Jurkat, Clone E6-1 (cell line): ENCODE measurements at regions not wholly inside any gene's neighbourhood (a gene's known extent, or its start where the extent isn't known, plus 50 kb on each side); places are given as distances from the start of the nearest gene placed in this dataset.
"Not testable (repeated sequence)": the region's sequence is repeated elsewhere in the genome, so short reads cannot be mapped to it uniquely, and the experiment has no call there.

Source experiments
- DNase-seq: peaks from one replicate; pipeline ENCODE4 v3.0.0-alpha.2; 2011; ENCODE audit warnings: low read depth, low spot score
- H3K4me3 ChIP-seq: 2 replicates; pipeline ENCODE4 v1.5.1; 2011; ENCODE audit warnings: mild to moderate bottlenecking, low read length, control low read depth, moderate library complexity

DNA sequence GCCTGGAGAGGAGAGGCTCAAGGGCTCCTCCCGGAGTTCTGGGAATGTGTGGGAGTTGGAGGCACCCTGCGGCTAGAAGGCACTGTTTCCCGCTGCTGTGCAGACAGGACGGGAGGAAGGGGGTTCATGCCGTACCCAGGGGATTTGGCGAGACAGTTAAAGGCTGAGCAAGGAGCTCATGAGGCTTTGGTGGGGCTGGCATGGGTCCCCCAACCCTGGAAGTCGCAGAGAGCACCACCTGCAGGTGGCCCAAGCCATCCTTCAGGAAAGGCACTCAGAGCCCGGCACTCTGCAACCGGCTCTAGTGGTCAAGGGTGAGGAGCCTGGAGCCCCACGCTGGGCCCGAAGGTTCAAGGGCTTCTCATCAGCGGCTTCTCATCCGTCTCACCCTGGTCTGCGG is 138.2 kb downstream of the NPIPB11 start:
- DNase-seq: not testable (repeated sequence)

DNA sequence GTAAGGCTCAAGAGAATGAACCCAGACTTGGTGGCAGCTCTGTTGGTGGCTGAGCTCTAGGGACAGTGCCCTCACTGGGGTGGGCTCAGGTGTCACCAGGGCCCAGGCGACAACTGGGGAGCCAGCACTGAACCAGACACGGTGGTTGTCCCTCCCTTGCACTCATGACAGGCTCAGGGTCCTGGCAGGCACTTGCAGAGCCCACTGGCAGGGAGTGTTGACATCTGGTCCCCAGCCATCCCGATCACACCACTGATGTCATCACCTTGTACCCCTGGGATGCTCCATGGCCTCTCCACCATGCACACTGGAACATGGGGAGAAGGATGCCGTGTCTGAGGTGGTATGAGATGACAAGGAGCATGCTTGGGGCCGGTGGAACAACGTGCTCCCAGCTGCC is 138.6 kb downstream of the NPIPB11 start:
- not testable (repeated sequence) for H3K4me3 ChIP-seq, DNase-seq

More for the DNA sequence above, 138.2 kb downstream of the NPIPB11 start:
- H3K4me3 ChIP-seq: not testable (repeated sequence)

DNA sequence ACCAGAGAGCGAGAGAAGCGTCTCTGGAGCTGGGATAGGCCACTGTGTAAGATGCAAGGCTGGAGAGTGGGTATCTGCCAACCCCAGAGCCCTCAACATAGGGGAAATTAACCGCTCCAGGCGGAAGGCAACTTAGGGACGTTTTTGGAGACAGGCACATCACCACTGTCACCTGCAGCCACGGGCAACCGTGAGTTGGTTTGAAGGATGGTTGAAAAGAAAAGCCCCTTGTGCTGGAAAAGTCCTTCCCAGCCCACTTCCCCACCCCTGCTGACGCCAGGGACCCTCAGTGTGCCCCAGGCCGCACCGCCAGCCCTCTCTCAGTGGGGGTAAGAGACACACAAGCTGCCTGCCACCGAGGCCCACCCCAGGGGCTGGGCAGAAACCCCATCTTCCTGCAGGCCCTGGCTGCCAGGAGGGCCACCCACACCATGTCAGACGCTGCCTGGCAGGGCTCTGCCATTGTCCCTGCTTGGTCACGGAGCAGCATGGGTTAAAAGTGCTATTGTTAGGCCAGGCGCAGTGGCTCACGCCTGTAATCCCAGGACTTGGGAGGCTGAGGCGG is 139.4 kb downstream of the NPIPB11 start:
- DNase-seq, H3K4me3 ChIP-seq: not testable (repeated sequence)

DNA sequence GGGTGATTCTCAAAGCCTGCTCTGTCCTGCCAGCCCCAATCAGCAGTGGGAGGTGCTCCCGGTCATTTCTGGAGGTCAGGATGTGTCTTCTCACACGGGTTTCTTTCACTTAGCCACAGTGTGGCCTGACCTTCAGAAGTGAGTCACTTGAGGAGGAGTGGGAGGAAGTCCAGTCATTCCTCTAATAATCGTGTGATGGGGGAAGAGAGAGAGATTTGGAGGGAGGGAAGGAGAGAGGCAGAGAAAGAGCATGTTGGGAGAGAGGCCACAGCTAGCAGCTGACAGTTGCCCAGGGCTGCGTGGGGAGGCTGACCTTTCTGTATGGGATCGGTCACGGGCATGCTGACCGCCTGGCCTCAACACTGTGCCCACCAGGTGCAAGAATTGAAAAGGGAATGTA is 139.9 kb downstream of the NPIPB11 start:
- not testable (repeated sequence) for DNase-seq, H3K4me3 ChIP-seq

DNA sequence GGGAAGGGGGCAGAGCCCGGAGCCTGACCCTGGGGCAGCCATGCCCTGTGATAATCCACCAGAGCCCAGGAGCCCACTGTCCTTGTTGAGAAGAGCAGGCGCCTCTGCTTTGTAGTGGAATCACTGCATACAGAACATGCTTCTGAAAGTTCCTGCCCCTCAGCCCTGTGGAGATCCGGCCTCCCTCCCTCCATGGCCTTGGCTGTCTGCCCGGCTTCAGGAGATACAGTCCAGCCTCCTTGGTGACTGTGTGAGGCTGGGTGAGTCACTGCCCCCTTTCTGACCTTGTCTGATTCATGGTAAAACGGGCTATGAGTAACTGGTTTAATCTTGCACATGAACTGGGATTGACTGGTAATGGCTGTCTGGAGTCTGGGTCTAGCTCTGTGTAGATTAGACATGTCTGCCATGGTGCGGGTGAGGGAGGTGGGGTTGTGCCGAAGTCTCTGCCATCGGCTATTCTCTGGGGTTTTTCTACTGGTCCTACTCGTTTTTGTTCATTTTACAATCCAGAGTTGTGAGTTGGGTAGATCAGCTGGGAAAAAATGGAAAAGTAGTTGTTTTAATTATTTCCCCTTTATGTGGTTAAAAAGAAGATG is 141.2 kb downstream of the NPIPB11 start:
- DNase-seq: not testable (repeated sequence)

DNA sequence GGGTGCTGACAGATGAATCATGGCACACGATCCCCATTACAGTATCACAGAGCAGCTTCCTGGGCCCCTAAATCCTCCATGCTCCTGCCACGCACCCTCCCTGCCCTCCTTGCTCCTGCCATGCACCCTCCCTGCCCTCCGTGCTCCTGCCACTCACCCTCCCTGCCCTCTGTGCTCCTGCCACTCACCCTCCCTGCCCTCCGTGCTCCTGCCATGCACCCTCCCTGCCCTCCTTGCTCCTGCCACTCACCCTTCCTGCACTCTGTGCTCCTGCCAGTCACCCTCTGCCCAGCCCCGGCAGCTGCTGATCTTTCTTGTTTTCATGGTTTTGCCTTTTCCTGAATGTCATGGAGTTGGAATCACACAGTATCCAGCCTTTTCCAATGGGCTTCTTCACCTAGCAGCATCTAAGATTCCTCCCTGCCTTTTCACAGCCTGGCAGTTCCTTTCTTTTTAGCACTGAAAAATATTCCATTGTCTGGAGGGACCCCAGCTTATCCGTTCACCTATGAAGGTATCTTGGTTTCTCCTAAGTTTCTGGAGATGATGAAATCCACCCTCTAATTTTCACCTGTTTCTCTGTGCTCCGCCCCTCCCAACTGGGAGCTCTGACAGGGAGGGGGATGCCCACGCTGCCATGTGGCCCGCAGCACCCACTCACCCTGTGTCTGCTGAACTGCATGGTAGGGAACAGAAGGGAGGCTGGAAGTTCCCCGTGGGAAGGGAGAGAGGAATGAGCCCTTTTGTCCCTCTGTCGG is 142.3 kb downstream of the NPIPB11 start:
- DNase-seq, H3K4me3 ChIP-seq: not testable (repeated sequence)

More for the DNA sequence above, 141.2 kb downstream of the NPIPB11 start:
- not testable (repeated sequence) for H3K4me3 ChIP-seq

DNA sequence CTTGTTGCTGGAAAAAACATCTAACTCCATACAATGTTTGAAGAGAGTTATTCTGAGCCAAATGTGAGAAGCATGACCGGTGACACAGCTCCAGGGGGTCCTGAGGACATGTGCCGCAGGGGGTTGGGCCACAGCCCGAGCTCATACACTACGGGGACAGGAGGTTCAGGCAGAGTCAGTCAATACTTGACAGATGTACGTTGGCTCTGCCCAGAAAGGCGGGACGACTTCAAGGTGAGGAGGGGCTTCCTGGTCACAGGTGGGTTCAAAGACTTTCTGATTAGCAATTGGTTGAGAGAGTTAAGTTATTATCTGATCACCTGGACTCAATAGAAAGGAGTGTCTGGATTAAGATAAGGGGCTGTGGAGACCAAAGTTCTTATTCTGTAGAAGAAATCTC is 143.8 kb downstream of the NPIPB11 start:
- not testable (repeated sequence) for H3K4me3 ChIP-seq, DNase-seq

DNA sequence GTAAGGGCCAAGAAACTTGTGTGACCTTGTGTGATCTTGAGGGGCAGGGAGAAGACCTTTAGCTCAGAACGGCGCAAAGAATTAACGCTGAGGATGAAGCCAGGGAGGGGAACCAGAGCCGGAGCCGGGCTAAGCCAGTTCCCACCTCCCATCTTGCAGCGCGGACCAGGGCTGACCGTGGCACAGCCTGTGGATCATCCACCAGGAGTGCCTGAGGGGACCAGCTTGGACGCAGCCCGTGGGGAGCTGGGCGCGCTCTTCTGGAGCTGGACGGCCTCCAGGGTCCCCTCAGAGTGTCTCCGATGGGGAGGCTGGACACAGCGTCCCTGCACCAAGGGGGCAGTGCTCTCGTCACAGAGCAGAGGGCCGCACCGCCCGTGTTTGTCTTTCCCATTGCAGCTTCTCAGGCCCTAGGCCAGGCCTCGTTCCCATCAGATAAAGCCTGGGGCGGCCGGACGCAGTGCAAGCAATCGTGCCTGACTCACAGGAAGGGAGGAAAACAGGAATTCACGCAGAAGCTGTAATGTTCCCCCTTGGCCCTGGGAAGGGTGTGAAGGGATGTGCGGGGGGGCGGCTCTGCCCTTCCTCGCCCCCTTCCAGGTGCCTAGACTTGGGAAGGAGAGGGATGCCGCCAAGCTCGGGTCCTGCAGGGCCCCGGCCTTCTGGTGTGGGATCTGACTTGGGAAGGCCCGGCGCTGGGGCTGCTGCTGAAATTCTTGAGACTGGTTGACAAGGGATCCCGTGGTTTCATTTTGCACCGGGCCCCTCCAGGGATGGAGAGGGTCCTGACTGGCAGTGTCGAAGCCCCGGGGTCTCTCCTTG is 144.9 kb downstream of the NPIPB11 start:
- H3K4me3 ChIP-seq, DNase-seq: not testable (repeated sequence)

DNA sequence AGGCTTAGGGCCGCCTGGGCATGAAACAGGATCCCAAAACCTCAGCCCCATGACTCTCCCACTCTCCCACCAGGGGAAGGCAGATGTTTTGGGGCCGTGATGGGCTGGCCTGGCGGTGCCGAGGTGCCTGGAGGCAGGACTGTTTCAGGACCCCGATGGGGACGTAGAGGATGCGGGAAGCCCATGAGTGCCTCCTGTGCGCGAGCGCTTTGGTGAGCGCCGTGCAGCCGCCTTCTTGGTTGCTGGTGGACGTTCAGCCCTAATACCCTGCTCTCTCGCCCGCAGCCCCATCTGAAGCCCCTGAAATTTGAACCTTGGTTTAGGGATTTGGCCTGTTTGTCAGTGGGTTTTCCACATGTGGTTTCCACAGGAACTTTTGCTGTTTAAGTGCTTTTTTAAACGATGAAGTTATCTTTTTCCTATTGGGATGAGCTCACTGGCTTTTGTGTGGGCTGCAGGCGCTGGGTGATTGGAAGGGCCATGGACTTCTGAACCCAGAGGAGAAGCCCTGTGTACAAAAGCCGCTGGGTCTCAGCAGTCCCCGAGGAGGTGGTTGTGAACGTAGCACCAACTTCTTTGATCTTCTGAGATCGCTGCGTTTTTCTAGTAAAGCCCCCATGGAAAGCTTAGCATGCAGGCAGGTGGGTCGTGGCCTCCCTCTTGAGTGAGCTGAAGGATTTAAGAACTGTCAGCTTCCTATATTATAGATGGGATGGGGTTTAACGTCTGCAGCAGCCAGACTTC is 145.7 kb downstream of the NPIPB11 start:
- not testable (repeated sequence) for DNase-seq, H3K4me3 ChIP-seq

DNA sequence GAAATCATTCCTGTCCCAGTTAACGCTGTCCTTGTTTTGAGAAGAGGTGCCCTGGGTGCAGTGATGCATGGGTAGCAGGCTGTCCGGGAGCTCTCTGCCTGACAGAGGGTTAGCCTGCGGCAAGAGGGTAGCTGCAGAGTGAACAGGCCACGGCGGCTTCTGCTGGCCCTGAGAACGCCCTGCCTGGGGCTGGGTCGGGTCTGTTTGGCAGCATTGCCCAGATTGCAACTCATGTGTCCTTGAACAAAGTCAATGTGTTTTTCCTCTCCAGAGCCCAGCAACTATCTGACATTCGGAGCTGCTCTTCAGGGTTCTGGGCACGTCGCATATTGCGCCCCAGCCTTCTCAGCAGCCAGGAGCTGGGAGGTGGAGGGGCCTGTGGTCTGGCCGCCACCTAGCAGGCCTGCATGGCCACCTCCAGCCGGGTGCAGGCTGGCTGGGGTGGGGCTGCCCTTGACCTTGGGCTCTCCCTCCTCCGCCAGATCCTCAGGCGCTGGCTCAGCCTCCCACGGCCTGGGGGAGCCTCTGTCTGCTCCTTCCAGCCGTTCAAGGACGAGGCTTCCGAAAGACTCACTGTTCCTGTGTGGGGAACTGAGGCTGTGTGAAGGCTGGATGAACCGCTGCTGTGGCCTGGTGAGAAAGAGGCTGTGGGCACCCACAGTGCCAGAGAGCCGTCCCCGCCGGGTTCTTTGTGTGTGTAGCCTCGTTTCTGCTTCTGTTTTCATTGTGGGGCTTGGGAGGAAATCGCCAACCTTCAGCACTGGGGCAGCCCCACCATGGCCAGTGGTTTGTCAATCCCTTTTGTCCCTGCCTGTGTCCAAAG is 146.7 kb downstream of the NPIPB11 start:
- DNase-seq, H3K4me3 ChIP-seq: not testable (repeated sequence)

DNA sequence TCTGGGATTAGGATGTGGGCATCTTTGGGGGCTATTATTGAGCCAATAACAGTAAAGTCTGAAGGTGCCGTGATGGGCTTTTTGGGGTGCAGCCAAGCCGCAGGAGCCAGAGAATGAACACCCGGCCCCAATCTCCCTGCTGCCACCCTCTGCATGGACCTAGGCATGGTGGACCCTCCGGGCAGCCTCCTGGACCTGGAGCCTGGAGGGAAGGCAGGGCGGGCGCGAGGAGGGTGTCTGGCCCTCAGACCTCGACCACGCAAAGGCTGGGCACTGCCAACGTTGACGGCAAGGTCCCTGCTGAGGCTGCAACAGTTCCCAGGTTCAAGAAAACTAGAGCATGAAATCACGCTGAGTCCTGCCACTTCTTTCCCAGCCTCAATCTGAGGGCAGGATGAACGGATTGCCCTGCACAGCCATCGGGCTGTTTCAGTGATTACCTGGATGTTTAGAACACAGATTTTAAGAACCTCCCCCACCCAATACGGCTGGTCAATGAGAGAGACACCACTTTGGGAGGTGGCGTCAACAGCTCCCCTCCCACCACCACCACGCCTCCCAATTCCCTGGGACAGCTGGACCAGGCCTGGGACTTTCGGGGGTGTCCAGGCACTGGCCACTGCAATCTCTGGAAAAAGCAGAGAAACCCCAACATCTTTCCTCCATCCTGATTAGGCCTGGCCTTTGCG is 147.4 kb downstream of the NPIPB11 start:
- H3K4me3 ChIP-seq, DNase-seq: not testable (repeated sequence)

DNA sequence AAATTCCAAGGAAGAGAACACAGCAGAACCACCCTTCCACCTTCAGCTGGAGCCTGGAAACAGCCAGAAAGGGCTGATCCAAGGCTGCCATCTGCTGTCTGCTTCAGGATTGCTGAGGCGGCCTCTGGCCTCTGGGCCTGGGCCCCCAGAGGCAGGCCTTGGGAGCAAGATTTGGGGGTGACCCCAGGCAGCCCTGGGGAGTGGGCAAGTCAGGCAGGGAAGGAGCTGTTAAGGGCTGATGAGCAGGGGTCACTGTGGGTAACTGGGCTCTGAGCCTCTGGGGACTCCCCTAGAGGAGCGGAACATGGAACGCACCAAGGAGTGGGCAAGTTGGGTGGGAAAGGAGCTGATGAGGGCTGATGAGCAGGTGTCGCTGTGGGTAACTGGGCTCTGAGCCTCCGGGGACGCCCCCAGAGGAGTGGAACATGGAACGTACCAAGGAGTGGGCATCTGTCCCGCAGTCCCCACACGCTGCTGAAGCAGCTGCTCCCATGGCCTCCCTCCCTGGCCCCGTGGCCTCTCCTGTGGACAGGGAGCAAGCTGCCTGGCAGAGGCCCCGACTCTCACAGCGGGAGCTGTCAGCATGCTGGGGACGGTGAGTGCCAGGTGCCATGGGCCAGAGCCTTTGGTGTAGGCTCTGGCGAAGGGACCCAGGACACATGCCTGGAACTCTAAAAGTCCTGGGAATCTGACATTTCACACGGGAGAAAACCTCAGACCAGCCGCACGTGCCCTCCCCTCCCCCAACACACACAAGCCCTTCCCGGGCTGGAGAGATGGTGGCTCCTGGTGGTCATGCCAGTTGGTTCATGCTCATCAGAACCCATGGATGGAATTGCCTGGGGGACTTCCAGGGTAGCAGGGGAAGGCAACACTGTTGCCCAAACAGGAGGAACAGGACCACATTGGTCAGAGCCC is 148.8 kb downstream of the NPIPB11 start:
- not testable (repeated sequence) for DNase-seq, H3K4me3 ChIP-seq

DNA sequence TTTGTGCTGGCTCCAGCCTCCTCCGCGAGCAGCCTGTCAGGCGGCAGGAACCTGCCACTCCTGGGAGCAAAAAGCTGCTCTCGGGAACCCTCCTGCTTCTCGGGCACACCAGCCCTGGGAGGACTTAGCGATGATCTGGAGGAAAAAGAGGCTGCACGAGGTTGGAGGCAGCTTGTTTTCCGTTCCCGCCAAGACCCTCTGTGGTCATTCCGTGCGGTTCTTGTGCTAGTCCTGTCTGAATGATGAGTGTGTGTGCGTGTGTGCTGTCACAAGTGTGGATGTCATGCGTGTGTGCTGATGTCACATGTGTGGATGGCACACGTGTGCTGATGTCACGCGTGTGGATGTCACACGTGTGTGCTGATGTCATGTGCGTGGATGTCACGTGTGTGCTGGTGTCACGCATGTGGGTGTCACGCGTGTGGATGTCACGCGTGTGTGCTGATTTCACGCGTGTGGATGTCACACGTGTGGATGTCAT is 150.0 kb downstream of the NPIPB11 start:
- H3K4me3 ChIP-seq: no peak overlapping the region
- DNase-seq: no peak

DNA sequence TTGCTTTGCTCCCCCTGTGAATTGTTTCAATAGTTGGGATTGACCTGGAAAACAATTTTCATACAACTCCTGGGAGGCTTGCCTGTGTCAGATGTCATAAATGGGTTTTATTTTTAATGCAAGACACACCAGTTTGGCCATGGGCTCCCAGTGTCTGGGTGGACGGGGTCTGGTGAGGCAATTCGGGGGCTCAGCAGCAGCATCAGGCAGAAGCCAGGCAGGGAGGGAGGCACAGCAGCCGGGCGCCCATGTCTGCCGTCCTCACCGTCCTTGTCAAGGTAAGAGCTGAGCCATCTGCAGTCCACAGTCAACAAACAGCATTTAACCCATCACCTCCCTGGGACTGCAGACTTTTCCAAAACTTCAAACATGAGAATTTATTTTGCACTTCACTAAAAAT is 150.6 kb downstream of the NPIPB11 start:
- H3K4me3 ChIP-seq, DNase-seq: not testable (repeated sequence)

DNA sequence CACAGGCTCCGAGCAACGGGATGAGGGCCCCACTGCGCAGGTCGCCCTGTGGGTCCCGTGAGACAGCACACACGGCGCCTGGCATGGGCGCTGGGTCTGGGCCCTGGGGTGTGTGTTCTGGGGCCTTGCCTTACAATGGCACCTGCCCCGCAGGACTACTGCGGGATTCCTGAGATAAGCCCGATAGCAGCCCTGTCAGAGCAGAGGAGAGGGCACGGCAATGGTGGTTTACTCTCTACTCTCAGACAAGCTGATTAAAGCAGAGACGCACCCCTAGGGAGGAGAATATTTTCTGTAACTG is 151.1 kb downstream of the NPIPB11 start:
- DNase-seq, H3K4me3 ChIP-seq: not testable (repeated sequence)

DNA sequence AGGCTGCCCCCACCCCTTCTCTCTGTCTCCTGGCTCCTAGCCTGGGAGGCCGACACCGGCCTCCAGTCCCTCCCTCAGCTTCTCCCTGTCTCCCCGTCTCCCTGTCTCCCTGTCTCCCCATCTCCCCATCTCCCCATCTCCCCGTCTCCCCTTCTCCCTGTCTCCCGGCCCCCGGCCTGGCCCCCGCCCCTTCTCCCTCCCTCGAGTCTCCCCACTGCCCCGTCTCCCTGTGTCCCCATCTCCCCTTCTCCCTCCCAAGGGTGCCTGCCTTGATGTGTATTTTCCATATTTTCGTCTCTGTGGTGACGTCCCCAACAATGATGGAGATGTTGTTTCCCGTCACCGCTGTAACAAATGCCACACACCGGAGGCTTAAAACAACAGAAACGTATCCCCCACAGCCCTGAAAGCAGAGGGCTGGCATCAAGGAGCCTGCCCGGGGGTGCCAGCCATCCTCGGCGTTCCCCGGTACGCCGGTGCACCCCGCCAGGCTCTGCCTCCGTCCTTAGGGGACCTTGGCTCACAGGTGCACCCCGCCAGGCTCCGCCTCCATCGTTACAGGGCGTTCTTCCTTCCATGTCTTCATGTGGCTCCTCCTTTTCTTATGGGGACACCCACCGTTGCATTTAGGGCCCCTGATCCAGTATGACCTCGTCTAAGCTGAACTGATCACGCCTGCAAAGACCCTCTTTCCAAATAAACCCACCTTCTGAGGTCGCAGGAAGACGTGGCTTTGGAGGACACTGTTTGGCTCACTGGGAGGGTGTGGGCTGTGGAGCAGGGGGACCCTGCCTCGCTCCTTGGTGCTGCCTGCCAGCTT is 151.6 kb downstream of the NPIPB11 start:
- no peak overlapping the region for H3K4me3 ChIP-seq
- no peak for DNase-seq
